IMR-90 (cell line): ENCODE measurements at regions not wholly inside any gene's neighbourhood (a gene's known extent, or its start where the extent isn't known, plus 50 kb on each side); places are given as distances from the start of the nearest gene placed in this dataset.

Experiments used
- ATAC-seq: fragments of 200-7000 bp; cut with Tn5 transposase; 2 replicates; pipeline ENCODE4 v1.9.1; 2020; ENCODE audit warnings: low read depth, mild to moderate bottlenecking, moderate library complexity
- BruUV-seq: library from RNA; stranded (reverse); fragments of 400-500 nt; replicated peaks from 2 replicates; lab custom pipeline; 2021; lab: Mats Ljungman, UMichigan
- CTCF ChIA-PET: fragments of 300-600 bp; formaldehyde crosslinking; extraction: SDS; loops from one replicate; lab custom pipeline; 2021; ENCODE audit warnings: antibody characterized with exemption; lab: Yijun Ruan, JAX
- POLR2A ChIA-PET: fragments of 300-600 bp; sonication (Branson Sonifier 250); formaldehyde crosslinking; loops from one replicate; lab custom pipeline; 2022; ENCODE audit warnings: antibody characterized with exemption; ENCODE audit not compliant: unreplicated experiment; lab: Charles Lee
- DNase-seq: peaks from one replicate; pipeline ENCODE4 v3.0.0; 2013
- H2AFZ ChIP-seq: replicated peaks from 2 replicates; pipeline ENCODE3; 2013; ENCODE audit warnings: low read length, mild to moderate bottlenecking; ENCODE audit not compliant: poor library complexity
- H2AK5ac ChIP-seq: 2 replicates; pipeline ENCODE4 v1.6.1; 2013; ENCODE audit warnings: low read depth, low read length, inconsistent platforms
- H2AK9ac ChIP-seq: replicated peaks from 2 replicates; pipeline ENCODE3; 2013; ENCODE audit warnings: mild to moderate bottlenecking, low read depth, low read length, moderate library complexity; ENCODE audit not compliant: poor library complexity
- H2BK120ac ChIP-seq: 2 replicates; pipeline ENCODE4 v1.6.1; 2013; ENCODE audit warnings: low read depth, low read length, inconsistent platforms
- H2BK15ac ChIP-seq: 3 replicates; pipeline ENCODE4 v1.6.1; 2013; ENCODE audit warnings: low read depth, low read length, inconsistent platforms
- H2BK20ac ChIP-seq: 2 replicates; pipeline ENCODE4 v1.6.1; 2013; ENCODE audit warnings: low read depth, mild to moderate bottlenecking, inconsistent platforms, low read length, moderate library complexity
- H2BK5ac ChIP-seq: 2 replicates; pipeline ENCODE4 v1.6.1; 2013; ENCODE audit warnings: mild to moderate bottlenecking, low read depth, low read length, inconsistent platforms; ENCODE audit not compliant: poor library complexity, severe bottlenecking
- H3K14ac ChIP-seq: replicated peaks from 2 replicates; pipeline ENCODE4 v1.6.1; 2013; ENCODE audit warnings: low read depth, low read length, inconsistent platforms
- H3K18ac ChIP-seq: 2 replicates; pipeline ENCODE4 v1.6.1; 2013; ENCODE audit warnings: low read depth, low read length, control low read depth
- H3K23ac ChIP-seq: 2 replicates; pipeline ENCODE4 v1.6.1; 2013; ENCODE audit warnings: low read depth, low read length, inconsistent platforms
- H3K27ac ChIP-seq: 2 replicates; pipeline ENCODE4 v1.5.1; 2013; ENCODE audit warnings: mild to moderate bottlenecking, control low read depth, low read length; ENCODE audit not compliant: insufficient read depth
- H3K27me3 ChIP-seq: 2 replicates; pipeline ENCODE4 v1.6.1; 2013; ENCODE audit warnings: low read length; ENCODE audit not compliant: control insufficient read depth, insufficient read depth
- H3K36me3 ChIP-seq: 2 replicates; pipeline ENCODE4 v1.6.1; 2013; ENCODE audit warnings: low read length, mixed read lengths; ENCODE audit not compliant: control insufficient read depth, insufficient read depth
- H3K4ac ChIP-seq: 2 replicates; pipeline ENCODE4 v1.6.1; 2013; ENCODE audit warnings: low read depth, low read length, inconsistent platforms
- H3K4me1 ChIP-seq: 2 replicates; pipeline ENCODE4 v1.6.1; 2013; ENCODE audit warnings: low read length, mixed read lengths; ENCODE audit not compliant: control insufficient read depth, insufficient read depth
- H3K4me2 ChIP-seq: 2 replicates; pipeline ENCODE4 v1.6.1; 2013; ENCODE audit warnings: low read depth, mild to moderate bottlenecking, control low read depth, low read length, moderate library complexity
- H3K4me3 ChIP-seq: 2 replicates; pipeline ENCODE4 v1.5.1; 2013; ENCODE audit warnings: low read depth, mild to moderate bottlenecking, control low read depth, low read length, moderate library complexity; ENCODE audit not compliant: insufficient read depth
- H3K56ac ChIP-seq: 2 replicates; pipeline ENCODE4 v1.6.1; 2013; ENCODE audit warnings: low read length, inconsistent platforms; ENCODE audit not compliant: insufficient read depth; ENCODE audit errors: extremely low read depth
- H3K79me1 ChIP-seq, 2 experiments: 2 replicates each; pipeline ENCODE4 v1.6.1; 2013; ENCODE audit warnings: low read length in 2 of 2, inconsistent platforms in 1 of 2, low read depth in 1 of 2
- H3K9ac ChIP-seq: 2 replicates; pipeline ENCODE4 v1.6.1; 2013; ENCODE audit warnings: low read depth, low read length, control low read depth
- H3K9me1 ChIP-seq: 2 replicates; pipeline ENCODE4 v1.6.1; 2013; ENCODE audit warnings: low read length, inconsistent platforms; ENCODE audit not compliant: insufficient read depth
- H3K9me3 ChIP-seq: 2 replicates; pipeline ENCODE4 v1.6.1; 2013; ENCODE audit warnings: low read length; ENCODE audit not compliant: control insufficient read depth, insufficient read depth
- H4K20me1 ChIP-seq: 2 replicates; pipeline ENCODE4 v1.6.1; 2013; ENCODE audit warnings: low read length, inconsistent platforms; ENCODE audit not compliant: insufficient read depth
- H4K5ac ChIP-seq: 2 replicates; pipeline ENCODE4 v1.6.1; 2013; ENCODE audit warnings: mild to moderate bottlenecking, low read depth, low read length, control low read depth
- H4K8ac ChIP-seq, 2 experiments: 2 replicates each; pipeline ENCODE4 v1.6.1; 2013; ENCODE audit warnings: low read depth in 2 of 2, low read length in 2 of 2, control low read depth in 1 of 2, inconsistent platforms in 1 of 2
- H4K91ac ChIP-seq: 2 replicates; pipeline ENCODE4 v1.6.1; 2013; ENCODE audit warnings: low read depth, low read length, inconsistent platforms; ENCODE audit not compliant: insufficient read depth
- BHLHE40 ChIP-seq: fragments of 150-350 bp; IDR thresholded peaks from 2 replicates; pipeline ENCODE4 v1.6.1; 2016; ENCODE audit warnings: mild to moderate bottlenecking, low read depth, low read length
- ELK1 ChIP-seq: fragments of 150-350 bp; IDR thresholded peaks from 2 replicates; pipeline ENCODE4 v1.6.1; 2016; ENCODE audit warnings: low read depth, mild to moderate bottlenecking, low read length, moderate library complexity, borderline replicate concordance
- FOS ChIP-seq: fragments of 150-350 bp; IDR thresholded peaks from 2 replicates; pipeline ENCODE4 v1.6.1; 2016; ENCODE audit warnings: low read depth, low read length
- MAFK ChIP-seq: IDR thresholded peaks from 2 replicates; pipeline ENCODE4 v1.6.1; 2012; ENCODE audit warnings: low read depth, low read length, improper control_type of control experiment
- MAZ ChIP-seq: IDR thresholded peaks from 2 replicates; pipeline ENCODE4 v1.6.1; 2012; ENCODE audit warnings: low read depth, mild to moderate bottlenecking, low read length, improper control_type of control experiment, moderate library complexity, borderline replicate concordance
- MXI1 ChIP-seq: IDR thresholded peaks from 2 replicates; pipeline ENCODE4 v1.6.1; 2012; ENCODE audit warnings: low read depth, mild to moderate bottlenecking, low read length, moderate library complexity, borderline replicate concordance
- RAD21 ChIP-seq: IDR thresholded peaks from 2 replicates; pipeline ENCODE4 v1.6.1; 2012; ENCODE audit warnings: low read length, improper control_type of control experiment
- RCOR1 ChIP-seq: IDR thresholded peaks from 2 replicates; pipeline ENCODE4 v1.6.1; 2012; ENCODE audit warnings: mild to moderate bottlenecking, low read length, improper control_type of control experiment; ENCODE audit not compliant: insufficient replicate concordance
- dilution Hi-C: fragments of 300-500 bp; cut with HindIII; formaldehyde crosslinking; loops from one replicate; pipeline ENCODE4 v1.14.3; 2018; ENCODE audit warnings: low sequenced_read_pairs; ENCODE audit not compliant: unreplicated experiment
- in situ Hi-C: fragments of 300-500 bp; cut with MboI; formaldehyde crosslinking; loops from 3 replicates; pipeline ENCODE4 v1.14.3; 2019; ENCODE audit warnings: low sequenced_read_pairs, inconsistent platforms, mixed read lengths
- intact Hi-C: fragments of 100-400 bp; cut with micrococcal nuclease; formaldehyde crosslinking; loops from 2 replicates; pipeline ENCODE4 v1.10.0; 2022

DNA sequence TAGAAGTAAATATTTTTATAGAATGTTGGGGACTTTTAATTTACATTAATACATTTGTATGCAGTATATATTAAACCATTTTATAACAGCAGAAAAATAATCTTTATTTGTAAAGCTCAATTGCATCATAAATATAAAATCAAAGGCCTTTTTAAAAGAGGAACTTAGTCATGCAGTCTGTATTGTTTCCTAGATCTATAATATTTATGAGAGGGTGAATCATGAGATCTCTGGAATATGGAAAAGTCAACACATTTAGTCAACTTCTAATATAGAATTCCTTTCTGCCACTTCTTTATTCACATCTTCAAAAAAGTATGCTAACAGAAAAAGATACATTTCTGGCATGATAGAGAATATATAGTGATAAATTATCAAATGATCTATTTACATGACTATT, 410.3 kb upstream of the ZNF385D start:
- H3K18ac ChIP-seq = no peak overlapping the region
- H2AFZ ChIP-seq = no peak overlapping the region
- no peak overlapping the region for H3K56ac ChIP-seq
- H3K4me3 ChIP-seq = no peak overlapping the region
- H3K27ac ChIP-seq = no peak overlapping the region
- no peak overlapping the region for H2BK15ac ChIP-seq
- no peak overlapping the region for H4K91ac ChIP-seq
- in situ Hi-C loops = no loop called here
- no peak overlapping the region for H2BK20ac ChIP-seq
- no peak overlapping the region for H3K14ac ChIP-seq
- H2AK9ac ChIP-seq = no peak overlapping the region
- H3K4ac ChIP-seq = no peak overlapping the region
- no TSS peak for BruUV-seq
- DNase-seq (no peak), ATAC-seq (no peak)
- no peak overlapping the region for H3K9ac ChIP-seq
- dilution Hi-C loops = no loop called here
- H3K79me1 ChIP-seq = no peaks in the 10 kb centered on the region
- no peak overlapping the region for H4K5ac ChIP-seq
- H4K20me1 ChIP-seq = no peaks in the 10 kb centered on the region
- H2BK120ac ChIP-seq = no peak overlapping the region
- POLR2A ChIA-PET = no interaction called here
- H2BK5ac ChIP-seq = no peak overlapping the region
- H3K9me3 ChIP-seq = no peaks in the 10 kb centered on the region
- H3K4me1 ChIP-seq = no peaks in the 10 kb centered on the region
- TF ChIP-seq ELK1 (no peak), MAZ (no peak), FOS (no peak), MXI1 (no peak), BHLHE40 (no peak), MAFK (no peak), RCOR1 (no peak), RAD21 (no peak)
- CTCF ChIA-PET = no interaction called here
- no peak overlapping the region for H3K4me2 ChIP-seq
- H3K9me1 ChIP-seq = no peaks in the 10 kb centered on the region
- no peak overlapping the region for H4K8ac ChIP-seq
- no peak overlapping the region for H2AK5ac ChIP-seq
- intact Hi-C loops = no loop called here
- no peaks in the 10 kb centered on the region for H3K36me3 ChIP-seq
- H3K27me3 ChIP-seq = no peaks in the 10 kb centered on the region
- no peak overlapping the region for H3K23ac ChIP-seq
